SK-N-MC (cell line): ENCODE measurements at regions not wholly inside any gene's neighbourhood (a gene's known extent, or its start where the extent isn't known, plus 50 kb on each side); places are given as distances from the start of the nearest gene placed in this dataset.
A peak's percentile ranks its signal among the peaks of the same experiment; 100 is the strongest.
"Not testable (repeated sequence)": the region's sequence is repeated elsewhere in the genome, so short reads cannot be mapped to it uniquely, and the experiment has no call there.

Experiments used
- DNase-seq: peaks from one replicate; pipeline ENCODE4 v3.0.0-alpha.2; 2011; ENCODE audit warnings: low read depth, low spot score
- H3K27ac ChIP-seq: fragments of 200-600 bp; sonication (generic); 2 replicates; pipeline ENCODE4 v1.5.1; 2016; ENCODE audit warnings: mixed run types
- H3K36me3 ChIP-seq: fragments of 200-600 bp; sonication (generic); 2 replicates; pipeline ENCODE4 v1.6.1; 2017; ENCODE audit warnings: antibody characterized with exemption, low read length, mixed read lengths; ENCODE audit not compliant: insufficient read depth
- H3K4me3 ChIP-seq: fragments of 200-600 bp; sonication (generic); 2 replicates; pipeline ENCODE4 v1.5.1; 2016
- H3K9ac ChIP-seq: fragments of 200-600 bp; sonication (generic); 2 replicates; pipeline ENCODE4 v1.8.0; 2017; ENCODE audit warnings: mixed run types, mixed read lengths; ENCODE audit not compliant: insufficient read length
- H3K9me3 ChIP-seq: fragments of 200-600 bp; sonication (generic); 2 replicates; pipeline ENCODE4 v1.6.1; 2017; ENCODE audit warnings: low read depth, mild to moderate bottlenecking, antibody characterized with exemption, low read length, moderate library complexity, mixed read lengths
- EZH2 ChIP-seq: fragments of 200-600 bp; sonication (generic); IDR thresholded peaks from one replicate; pipeline ENCODE4 v1.6.1; 2017; ENCODE audit warnings: antibody characterized with exemption
- FOXP2 ChIP-seq: optimal IDR thresholded peaks from 2 replicates; pipeline ENCODE3; 2011; ENCODE audit warnings: mild to moderate bottlenecking, moderate library complexity; ENCODE audit not compliant: insufficient read depth; ENCODE audit errors: extremely low read length, control extremely low read depth
- POLR2AphosphoS5 ChIP-seq: IDR thresholded peaks from 2 replicates; pipeline ENCODE4 v1.6.1; 2012; ENCODE audit warnings: mild to moderate bottlenecking, low read depth, low read length, borderline replicate concordance

DNA sequence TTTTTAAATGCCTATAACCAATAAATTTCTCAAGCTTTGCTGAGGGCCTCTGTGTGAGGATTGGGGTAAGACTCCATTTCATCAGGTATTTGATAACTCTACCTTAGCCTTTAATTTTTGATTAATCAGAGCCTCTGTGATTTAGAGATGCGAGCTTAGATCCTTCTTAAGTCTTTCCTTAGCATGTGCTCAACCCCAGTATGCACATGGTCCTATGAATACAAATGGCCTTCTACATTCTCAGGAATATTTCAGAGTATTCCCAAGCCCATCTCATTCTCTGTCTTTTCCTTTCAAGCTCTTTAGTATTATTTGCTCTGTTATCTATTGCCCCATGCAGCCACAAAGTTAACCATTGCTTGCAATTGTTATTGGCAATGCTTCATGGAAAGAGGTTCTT, 1407.7 kb downstream of the LRFN5 start:
- no peak for TF ChIP-seq EZH2
- TF ChIP-seq POLR2AphosphoS5, result no peak
- no peak for TF ChIP-seq FOXP2

DNA sequence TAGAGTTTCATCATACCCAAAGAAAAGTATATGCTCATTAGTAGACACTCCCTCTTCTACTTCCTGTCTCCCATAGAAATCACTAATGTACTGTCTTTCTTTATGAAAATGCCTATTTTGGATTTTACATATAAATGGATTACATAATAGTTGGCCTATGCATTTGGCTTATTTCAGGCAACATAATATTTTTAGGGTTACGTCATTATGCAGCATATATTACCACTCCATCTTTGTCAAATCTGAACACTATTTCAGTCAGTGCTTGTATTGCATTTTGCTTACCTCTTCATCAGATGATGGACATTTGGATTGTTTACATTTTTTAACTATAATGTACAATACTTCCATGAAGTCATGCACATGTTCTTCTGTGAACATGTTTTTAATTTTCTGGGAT, 1406.1 kb downstream of the LRFN5 start:
- Histone ChIP-seq H3K36me3 (no peaks in the 10 kb centered on the region), H3K27ac (no peak overlapping the region), H3K4me3 (no peak overlapping the region), H3K9me3 (no peaks in the 10 kb centered on the region; the same call in 1 of the 2 replicates), H3K9ac (no peak overlapping the region)
- TF ChIP-seq EZH2, result no peak
- no peak for TF ChIP-seq POLR2AphosphoS5
- no peak for TF ChIP-seq FOXP2
- DNase-seq, result peak; percentile 47

More for the DNA sequence above, 1407.7 kb downstream of the LRFN5 start:
- Histone ChIP-seq H3K36me3 (no peaks in the 10 kb centered on the region), H3K4me3 (no peak overlapping the region), H3K27ac (no peak overlapping the region), H3K9ac (no peak overlapping the region), H3K9me3 (no peaks in the 10 kb centered on the region; the same call in 1 of the 2 replicates)
- DNase-seq, result no peak

DNA sequence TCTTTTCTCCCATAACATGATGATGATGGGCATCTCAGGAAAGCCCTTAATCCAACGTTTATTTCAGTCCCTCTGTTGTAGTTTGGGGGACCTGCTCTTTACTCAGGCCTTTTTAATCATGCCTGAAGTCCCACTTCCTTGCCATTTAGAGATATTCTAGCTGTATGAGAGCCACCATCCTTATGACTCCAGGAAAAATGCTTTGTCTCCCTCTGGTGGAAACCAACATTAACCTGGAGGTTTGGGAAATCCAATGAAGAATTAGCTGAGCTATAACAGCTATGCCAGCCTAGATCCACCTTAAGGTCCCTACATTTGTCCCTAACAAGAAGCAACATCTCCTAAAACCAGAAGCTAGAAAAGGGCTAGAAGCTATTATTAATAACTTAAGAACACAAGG, 1399.1 kb downstream of the LRFN5 start:
- Histone ChIP-seq H3K4me3 (no peak overlapping the region), H3K36me3 (no peaks in the 10 kb centered on the region), H3K27ac (no peak overlapping the region), H3K9ac (no peak overlapping the region), H3K9me3 (peaks cover 6% of the 10 kb centered on the region; the same call in 1 of the 2 replicates)
- DNase-seq, result no peak
- no peak for TF ChIP-seq POLR2AphosphoS5
- TF ChIP-seq FOXP2, result no peak
- no peak for TF ChIP-seq EZH2

DNA sequence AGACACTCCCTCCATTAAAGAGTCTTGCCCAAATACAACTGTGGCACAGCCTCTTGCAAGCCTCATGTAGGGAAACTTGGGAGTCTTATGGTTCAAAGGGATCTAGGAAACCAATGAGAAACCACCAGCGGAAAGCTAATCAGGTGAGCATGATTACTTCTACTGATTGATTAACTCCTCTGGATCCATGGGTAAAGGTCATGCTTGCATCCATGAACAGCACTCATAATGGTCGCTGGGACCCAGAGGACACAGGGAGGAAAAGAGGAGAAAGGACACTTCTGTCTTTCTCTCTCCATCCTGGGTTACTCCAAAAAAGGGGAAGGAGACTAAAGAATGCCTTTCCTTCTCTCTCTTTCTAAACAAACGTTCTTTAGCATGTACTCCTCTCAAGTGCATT, 1397.2 kb downstream of the LRFN5 start:
- Histone ChIP-seq H3K9me3 (peaks cover 6% of the 10 kb centered on the region; the same call in 1 of the 2 replicates), H3K4me3 (no peak overlapping the region)
- no peak for DNase-seq

DNA sequence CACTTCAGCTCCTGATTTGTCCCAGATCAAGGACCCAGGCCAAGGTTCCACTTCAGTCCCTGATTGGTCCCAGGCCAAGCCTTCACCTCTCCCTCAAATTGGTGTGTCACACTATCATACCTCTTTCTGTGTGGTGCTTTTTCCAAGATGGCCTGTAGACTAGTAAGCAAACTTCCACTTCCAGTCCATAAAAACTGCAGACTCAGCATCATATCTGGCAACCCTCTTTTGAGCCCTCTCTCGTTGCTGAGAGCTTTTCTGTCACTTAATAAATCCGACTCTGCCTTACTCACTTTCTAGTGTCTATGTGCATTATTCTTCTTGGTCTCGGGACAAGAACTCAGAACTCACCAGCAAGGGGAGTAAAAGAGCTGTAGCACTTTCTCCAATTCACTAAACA, 1395.1 kb downstream of the LRFN5 start:
- H3K36me3 ChIP-seq, result no peaks in the 10 kb centered on the region
- no peak overlapping the region for H3K4me3 ChIP-seq
- no peak overlapping the region for H3K9ac ChIP-seq
- H3K27ac ChIP-seq, result no peak overlapping the region
- DNase-seq, result no peak
- TF ChIP-seq FOXP2 (no peak), POLR2AphosphoS5 (no peak), EZH2 (no peak)
- H3K9me3 ChIP-seq, result peaks cover 6% of the 10 kb centered on the region; the same call in 1 of the 2 replicates

More for the DNA sequence above, 1397.2 kb downstream of the LRFN5 start:
- TF ChIP-seq FOXP2, result no peak
- no peak for TF ChIP-seq POLR2AphosphoS5
- no peak overlapping the region for H3K27ac ChIP-seq
- H3K9ac ChIP-seq, result no peak overlapping the region
- no peaks in the 10 kb centered on the region for H3K36me3 ChIP-seq

DNA sequence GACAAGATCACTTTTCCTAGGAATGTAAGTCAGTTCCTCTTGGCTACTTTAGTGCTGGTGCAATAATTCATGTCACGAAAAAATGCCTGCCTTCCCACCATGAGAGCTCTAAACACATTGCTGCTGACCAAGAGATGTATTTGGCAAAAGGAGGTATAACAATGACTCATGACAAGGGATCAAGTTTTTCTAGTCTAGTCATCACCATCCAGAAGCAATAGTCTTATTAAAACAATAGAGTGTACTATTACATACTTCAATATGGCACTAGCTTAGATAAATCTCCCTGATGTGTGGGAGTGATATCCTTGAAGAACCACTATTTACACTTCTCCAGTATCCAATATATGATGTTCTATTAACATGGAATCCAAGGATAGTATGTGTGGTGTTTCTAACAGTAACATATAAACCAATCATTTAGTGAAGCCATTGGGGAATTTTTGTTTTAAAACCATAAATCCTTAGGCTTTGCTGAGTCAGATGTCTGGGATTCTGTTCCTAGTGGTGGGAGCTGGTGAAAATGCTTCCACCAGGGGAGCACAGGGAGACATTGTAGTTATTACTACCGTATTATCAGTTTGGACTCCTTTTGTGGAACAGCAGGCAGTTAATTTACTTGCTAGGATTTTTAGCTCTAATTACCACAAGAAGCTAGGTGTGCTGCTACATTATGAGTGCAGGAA, 1387.5 kb downstream of the LRFN5 start:
- DNase-seq, result no peak
- Histone ChIP-seq H3K27ac (no peak overlapping the region), H3K9me3 (no peaks in the 10 kb centered on the region), H3K36me3 (no peaks in the 10 kb centered on the region), H3K4me3 (no peak overlapping the region), H3K9ac (no peak overlapping the region)
- TF ChIP-seq FOXP2, result no peak
- TF ChIP-seq EZH2, result no peak
- no peak for TF ChIP-seq POLR2AphosphoS5

DNA sequence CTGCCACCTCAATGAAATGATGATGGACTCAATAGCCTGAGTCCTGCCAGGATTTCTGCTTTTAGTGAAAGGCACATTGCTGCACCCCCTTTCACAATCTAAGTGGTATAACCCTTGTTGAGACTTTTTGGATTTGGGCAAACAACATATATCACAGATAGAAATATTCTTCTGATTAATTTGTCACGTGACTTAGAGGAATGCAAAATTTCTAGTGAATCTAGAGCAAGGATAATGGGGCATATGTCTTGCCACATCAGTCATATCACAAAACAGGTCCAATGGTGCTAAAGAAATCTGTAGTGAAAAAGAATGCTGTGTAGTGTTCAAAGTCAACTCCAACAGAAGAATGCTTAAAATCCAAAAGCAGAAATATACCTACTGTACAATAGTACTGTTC, 1386.3 kb downstream of the LRFN5 start:
- no peak overlapping the region for H3K4me3 ChIP-seq
- H3K27ac ChIP-seq, result no peak overlapping the region
- no peak for DNase-seq
- H3K36me3 ChIP-seq, result no peaks in the 10 kb centered on the region
- no peak overlapping the region for H3K9ac ChIP-seq
- no peaks in the 10 kb centered on the region for H3K9me3 ChIP-seq
- TF ChIP-seq POLR2AphosphoS5 (no peak), EZH2 (no peak), FOXP2 (no peak)

DNA sequence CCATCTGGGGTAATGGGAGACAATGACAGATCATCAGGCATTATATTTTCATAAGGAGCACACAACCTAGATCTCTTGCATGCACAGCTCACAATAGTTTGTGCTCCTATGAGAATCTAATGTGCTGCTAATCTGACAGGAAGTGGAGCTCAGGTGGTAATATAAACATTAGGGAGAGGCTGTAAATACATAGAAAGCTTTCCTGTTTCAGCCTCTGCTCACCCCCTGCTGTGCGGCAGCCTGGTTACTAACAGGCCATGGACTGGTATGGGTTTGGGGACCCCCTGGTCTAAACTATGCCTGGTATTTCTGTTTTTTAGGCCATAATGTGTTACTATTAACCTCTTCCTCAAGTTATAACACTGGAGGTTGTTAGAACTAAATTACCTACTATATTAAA, 1373.7 kb downstream of the LRFN5 start:
- H3K9me3 ChIP-seq, result peaks cover 6% of the 10 kb centered on the region; the same call in 1 of the 2 replicates
- no peaks in the 10 kb centered on the region for H3K36me3 ChIP-seq
- no peak for TF ChIP-seq POLR2AphosphoS5
- TF ChIP-seq EZH2, result no peak
- no peak for TF ChIP-seq FOXP2
- no peak overlapping the region for H3K9ac ChIP-seq
- no peak overlapping the region for H3K27ac ChIP-seq
- no peak for DNase-seq
- no peak overlapping the region for H3K4me3 ChIP-seq

DNA sequence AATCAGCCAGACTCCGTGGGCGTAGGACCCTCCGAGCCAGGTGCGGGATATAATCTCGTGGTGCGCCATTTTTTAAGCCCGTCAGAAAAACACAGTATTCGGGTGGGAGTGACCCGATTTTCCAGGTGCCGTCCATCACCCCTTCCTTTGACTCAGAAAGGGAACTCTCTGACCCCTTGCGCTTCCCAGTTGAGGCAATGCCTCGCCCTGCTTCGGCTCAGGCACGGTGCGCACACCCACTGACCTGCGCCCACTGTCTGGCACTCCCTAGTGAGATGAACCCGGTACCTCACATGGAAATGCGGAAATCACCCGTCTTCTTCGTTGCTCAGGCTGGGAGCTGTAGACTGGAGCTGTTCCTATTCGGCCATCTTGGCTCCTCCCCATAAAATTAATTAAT, 1366.5 kb downstream of the LRFN5 start:
- not testable (repeated sequence) for H3K9ac ChIP-seq, DNase-seq, H3K4me3 ChIP-seq

More for the DNA sequence above, 1366.5 kb downstream of the LRFN5 start:
- not testable (repeated sequence) for H3K9me3 ChIP-seq, H3K36me3 ChIP-seq, H3K27ac ChIP-seq
